Panc1 (cell line): ENCODE measurements at regions not wholly inside any gene's neighbourhood (a gene's known extent, or its start where the extent isn't known, plus 50 kb on each side); places are given as distances from the start of the nearest gene placed in this dataset.

Experiments
- ATAC-seq: fragments of 200-7000 bp; cut with Tn5 transposase; 2 replicates; pipeline ENCODE4 v1.9.1; 2020; ENCODE audit warnings: mild to moderate bottlenecking, moderate library complexity
- BruUV-seq: library from RNA; stranded (reverse); fragments of 400-500 nt; replicated peaks from 2 replicates; lab custom pipeline; 2021; lab: Mats Ljungman, UMichigan
- CTCF ChIA-PET: fragments of 300-600 bp; sonication (Branson Sonifier 250); formaldehyde crosslinking; loops from one replicate; lab custom pipeline; 2022; ENCODE audit warnings: antibody characterized with exemption; lab: Charles Lee
- POLR2A ChIA-PET: fragments of 300-600 bp; sonication (Branson Sonifier 250); formaldehyde crosslinking; loops from one replicate; lab custom pipeline; 2022; ENCODE audit warnings: antibody characterized with exemption; lab: Charles Lee
- DNase-seq: peaks from one replicate; pipeline ENCODE4 v3.0.0-alpha.2; 2010; ENCODE audit warnings: low read depth, low spot score
- H3K27ac ChIP-seq: 2 replicates; pipeline ENCODE4 v1.5.1; 2011; ENCODE audit warnings: mild to moderate bottlenecking, low read length, inconsistent platforms
- H3K27me3 ChIP-seq: fragments of 200-500 bp; sonication (Bioruptor generic); 2 replicates; pipeline ENCODE4 v1.6.0; 2014; ENCODE audit warnings: low read length, inconsistent platforms; ENCODE audit not compliant: control insufficient read depth, insufficient read depth
- H3K36me3 ChIP-seq: fragments of 200-500 bp; sonication (Bioruptor generic); 2 replicates; pipeline ENCODE4 v1.5.1; 2014; ENCODE audit warnings: inconsistent platforms, mild to moderate bottlenecking, low read length, moderate library complexity; ENCODE audit not compliant: control insufficient read depth, insufficient read depth
- H3K4me1 ChIP-seq: 2 replicates; pipeline ENCODE4 v1.5.1; 2011; ENCODE audit warnings: inconsistent platforms, mild to moderate bottlenecking, low read length, moderate library complexity; ENCODE audit not compliant: control insufficient read depth, insufficient read depth
- H3K4me3 ChIP-seq, 2 experiments: 2 replicates each; pipeline ENCODE4 v1.5.1; 2011 to 2012; ENCODE audit warnings: low read depth in 2 of 2, low read length in 2 of 2, mild to moderate bottlenecking in 2 of 2, inconsistent platforms in 1 of 2, moderate library complexity in 1 of 2
- H3K9me3 ChIP-seq: fragments of 200-500 bp; sonication (Bioruptor generic); 2 replicates; pipeline ENCODE4 v1.5.1; 2014; ENCODE audit warnings: low read depth, mild to moderate bottlenecking, inconsistent platforms, low read length, moderate library complexity; ENCODE audit not compliant: control insufficient read depth, insufficient read depth
- CTCF ChIP-seq: fragments of 450-650 bp; IDR thresholded peaks from 2 replicates; pipeline ENCODE4 v1.5.1; 2017; ENCODE audit warnings: mild to moderate bottlenecking
- POLR2AphosphoS5 ChIP-seq: IDR thresholded peaks from 2 replicates; pipeline ENCODE4 v1.6.1; 2012; ENCODE audit warnings: mild to moderate bottlenecking, low read depth, low read length, moderate library complexity
- SIN3A ChIP-seq: IDR thresholded peaks from 2 replicates; pipeline ENCODE4 v1.6.1; 2012; ENCODE audit warnings: low read depth, mild to moderate bottlenecking, low read length, moderate library complexity, borderline replicate concordance; ENCODE audit not compliant: insufficient read depth
- TCF7L2 ChIP-seq: IDR thresholded peaks from 2 replicates; pipeline ENCODE4 v1.6.1; 2011; ENCODE audit warnings: mild to moderate bottlenecking, low read depth, low read length, inconsistent platforms
- in situ Hi-C: cut with HindIII; loops from 2 replicates; pipeline ENCODE4 v1.10.0; 2016; ENCODE audit warnings: low sequenced_read_pairs, low pct_unique_long_range_greater_than_20kb
- intact Hi-C: fragments of 100-400 bp; cut with micrococcal nuclease; formaldehyde crosslinking; loops from one replicate; pipeline ENCODE4 v1.10.0; 2022; ENCODE audit not compliant: unreplicated experiment
- TF ChIP-seq, protein P1 (sequence below), 2 experiments: IDR thresholded peaks; 2 replicates each; pipeline ENCODE4 v1.6.1; 2011 to 2012; ENCODE audit warnings: low read depth in 2 of 2, control low read depth in 1 of 2, low read length in 1 of 2, mild to moderate bottlenecking in 1 of 2, moderate library complexity in 1 of 2; ENCODE audit not compliant: insufficient read depth in 1 of 2

- POLR2A ChIA-PET, result no interaction called here
- no peaks in the 10 kb centered on the region for H3K9me3 ChIP-seq
- in situ Hi-C loops (no loop called here), intact Hi-C loops (no loop called here)
- H3K36me3 ChIP-seq, result no peaks in the 10 kb centered on the region
- H3K27me3 ChIP-seq, result no peaks in the 10 kb centered on the region
- H3K27ac ChIP-seq, result no peak overlapping the region
- no peak for DNase-seq
- H3K4me3 ChIP-seq, result no peak overlapping the region
- TF ChIP-seq TCF7L2, result no peak
- TF ChIP-seq, protein P1, sequence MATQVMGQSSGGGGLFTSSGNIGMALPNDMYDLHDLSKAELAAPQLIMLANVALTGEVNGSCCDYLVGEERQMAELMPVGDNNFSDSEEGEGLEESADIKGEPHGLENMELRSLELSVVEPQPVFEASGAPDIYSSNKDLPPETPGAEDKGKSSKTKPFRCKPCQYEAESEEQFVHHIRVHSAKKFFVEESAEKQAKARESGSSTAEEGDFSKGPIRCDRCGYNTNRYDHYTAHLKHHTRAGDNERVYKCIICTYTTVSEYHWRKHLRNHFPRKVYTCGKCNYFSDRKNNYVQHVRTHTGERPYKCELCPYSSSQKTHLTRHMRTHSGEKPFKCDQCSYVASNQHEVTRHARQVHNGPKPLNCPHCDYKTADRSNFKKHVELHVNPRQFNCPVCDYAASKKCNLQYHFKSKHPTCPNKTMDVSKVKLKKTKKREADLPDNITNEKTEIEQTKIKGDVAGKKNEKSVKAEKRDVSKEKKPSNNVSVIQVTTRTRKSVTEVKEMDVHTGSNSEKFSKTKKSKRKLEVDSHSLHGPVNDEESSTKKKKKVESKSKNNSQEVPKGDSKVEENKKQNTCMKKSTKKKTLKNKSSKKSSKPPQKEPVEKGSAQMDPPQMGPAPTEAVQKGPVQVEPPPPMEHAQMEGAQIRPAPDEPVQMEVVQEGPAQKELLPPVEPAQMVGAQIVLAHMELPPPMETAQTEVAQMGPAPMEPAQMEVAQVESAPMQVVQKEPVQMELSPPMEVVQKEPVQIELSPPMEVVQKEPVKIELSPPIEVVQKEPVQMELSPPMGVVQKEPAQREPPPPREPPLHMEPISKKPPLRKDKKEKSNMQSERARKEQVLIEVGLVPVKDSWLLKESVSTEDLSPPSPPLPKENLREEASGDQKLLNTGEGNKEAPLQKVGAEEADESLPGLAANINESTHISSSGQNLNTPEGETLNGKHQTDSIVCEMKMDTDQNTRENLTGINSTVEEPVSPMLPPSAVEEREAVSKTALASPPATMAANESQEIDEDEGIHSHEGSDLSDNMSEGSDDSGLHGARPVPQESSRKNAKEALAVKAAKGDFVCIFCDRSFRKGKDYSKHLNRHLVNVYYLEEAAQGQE (IDR thresholded peaks at IDR 0.05; ENCODE audit: insufficient read depth in 1 of 2, low read depth in 2 of 2, low read length in 1 of 2), result no peak
- no peak for TF ChIP-seq POLR2AphosphoS5
- BruUV-seq, result no TSS peak
- H3K4me1 ChIP-seq, result no peaks in the 10 kb centered on the region
- CTCF ChIA-PET, result no interaction called here
- no peak for ATAC-seq
Measured at GRCh38 chr9:99556998-99557397, 264.7 kb upstream of the NR4A3 start.

DNA sequence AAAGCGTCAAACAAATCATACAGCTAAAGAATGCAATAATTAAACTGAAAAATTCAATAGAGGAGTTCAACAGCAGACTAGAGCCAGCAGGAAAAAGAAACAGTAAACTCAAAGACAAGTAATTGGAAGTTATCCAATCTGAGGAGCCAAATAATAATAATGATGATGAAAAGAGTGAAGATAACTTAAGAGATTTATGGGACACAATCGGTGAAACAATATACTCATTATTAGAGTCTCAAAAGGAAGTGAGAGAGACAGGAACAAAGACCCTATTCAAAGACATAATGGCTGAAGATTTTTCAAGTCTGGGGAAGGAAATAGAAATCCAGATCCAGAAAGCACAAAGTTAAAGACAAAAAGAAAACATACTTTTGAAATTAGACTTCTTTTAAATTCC lies 263.9 kb upstream of the NR4A3 start:
- intact Hi-C loops, result no loop called here
- no peaks in the 10 kb centered on the region for H3K4me1 ChIP-seq
- TF ChIP-seq, protein P1 (IDR thresholded peaks at IDR 0.05; ENCODE audit: insufficient read depth in 1 of 2, low read depth in 2 of 2, low read length in 1 of 2), result no peak
- no peak for TF ChIP-seq CTCF
- no peak for TF ChIP-seq SIN3A
- TF ChIP-seq POLR2AphosphoS5, result no peak
- no peak for TF ChIP-seq TCF7L2
- no peaks in the 10 kb centered on the region for H3K36me3 ChIP-seq
- POLR2A ChIA-PET, result no interaction called here
- ATAC-seq (no peak), DNase-seq (no peak)
- in situ Hi-C loops, result no loop called here
- no peaks in the 10 kb centered on the region for H3K27me3 ChIP-seq
- H3K4me3 ChIP-seq, result no peak overlapping the region
- CTCF ChIA-PET, result no interaction called here
- H3K27ac ChIP-seq, result no peak overlapping the region
- no TSS peak for BruUV-seq
- no peaks in the 10 kb centered on the region for H3K9me3 ChIP-seq
